ENCODE measurements at regions not wholly inside any gene's neighbourhood (a gene's known extent, or its start where the extent isn't known, plus 50 kb on each side); places are given as distances from the start of the nearest gene placed in this dataset.

DNA sequence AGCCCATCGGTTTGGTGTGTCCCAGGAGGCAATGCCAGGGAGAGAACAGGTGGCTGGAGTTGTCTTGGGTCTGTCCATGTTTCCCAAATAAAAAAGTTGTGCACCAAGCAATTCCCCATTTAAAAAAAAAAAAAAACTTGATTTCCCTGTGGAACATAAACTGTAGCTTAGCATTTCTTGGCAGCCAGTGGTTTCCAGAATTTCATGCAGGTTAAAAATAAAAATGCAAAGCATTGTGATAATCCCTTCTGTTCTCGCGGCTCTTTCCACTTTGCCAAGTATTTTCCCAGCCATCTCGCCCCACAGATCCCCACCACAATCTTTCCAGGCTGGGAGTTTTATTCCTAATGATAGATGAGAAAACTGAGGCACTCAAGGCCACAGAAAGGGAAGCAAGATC, 51.4 kb upstream of the MSX1 start:
- no peak for FAIRE-seq

DNA sequence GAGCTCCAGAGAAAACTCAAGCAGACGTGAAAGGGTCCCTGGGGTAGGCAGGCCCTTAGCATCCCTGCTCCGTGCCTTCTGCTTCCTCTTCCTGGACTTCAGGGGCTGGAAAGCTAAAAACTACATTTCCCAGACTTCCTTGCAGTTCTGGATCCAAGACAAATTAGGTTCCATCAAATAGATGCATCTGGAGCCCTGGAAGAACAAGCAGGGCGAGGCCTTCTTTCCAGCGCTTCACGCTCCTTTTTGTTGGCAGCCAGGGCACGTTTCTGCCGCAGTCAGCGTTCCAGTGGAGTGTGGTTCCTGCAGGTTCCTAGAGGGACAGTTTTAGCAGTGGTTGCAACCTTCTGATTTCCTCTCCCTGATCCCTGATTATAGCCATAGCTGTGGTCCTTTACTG, 53.6 kb upstream of the MSX1 start:
- FAIRE-seq = no peak

DNA sequence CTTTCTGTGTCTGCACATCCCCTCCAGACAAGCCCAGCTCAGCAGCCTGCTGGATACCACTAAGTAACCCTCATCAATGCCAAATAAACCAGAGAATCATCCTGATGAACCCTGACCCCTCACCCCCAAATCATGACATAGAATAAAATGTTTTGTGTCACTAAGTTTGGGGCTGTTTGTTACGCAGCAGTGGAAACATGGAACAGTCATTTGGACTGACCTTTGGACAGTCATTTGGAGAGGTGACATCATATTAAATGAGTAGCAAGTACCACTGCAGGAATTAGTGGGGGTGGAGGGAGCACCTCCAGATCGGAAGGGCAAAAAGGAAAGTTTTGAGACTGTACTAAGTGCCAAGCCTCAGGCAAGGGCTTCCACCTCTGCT, 55.6 kb upstream of the MSX1 start:
- no peak for FAIRE-seq

DNA sequence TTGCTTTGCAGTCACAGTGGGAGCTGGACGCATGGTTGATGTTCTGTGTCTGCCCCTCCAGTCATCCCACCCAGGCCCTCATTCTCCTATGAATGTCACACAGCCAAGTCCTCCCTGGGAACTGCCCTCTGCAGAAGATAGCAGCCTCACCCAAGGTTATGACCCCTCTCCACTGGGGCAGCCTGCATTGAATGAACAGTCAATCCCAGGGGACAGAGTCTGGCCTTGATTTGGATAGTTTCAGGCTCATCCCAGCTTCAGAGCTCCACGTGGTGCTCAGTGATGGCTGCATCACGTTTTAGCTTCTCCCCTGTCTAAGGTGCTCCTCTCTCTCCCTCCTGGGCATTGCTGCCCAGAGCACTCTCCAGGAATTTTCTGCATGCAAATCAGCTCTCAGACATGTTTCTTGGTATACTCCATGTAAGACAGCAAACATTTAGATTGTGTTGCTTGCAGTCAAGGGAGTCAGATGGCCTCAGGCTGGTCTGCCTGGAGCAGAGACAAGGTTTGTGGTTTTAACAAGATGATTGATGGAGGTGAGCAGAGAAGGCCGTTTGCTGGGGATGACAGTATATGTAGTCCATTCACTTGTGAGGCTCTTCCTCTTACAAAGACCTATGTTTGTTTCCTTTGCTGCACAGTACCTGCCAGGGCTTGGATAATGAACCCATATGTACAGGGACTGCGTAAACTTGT, 56.1 kb upstream of the MSX1 start:
- no peak for FAIRE-seq

DNA sequence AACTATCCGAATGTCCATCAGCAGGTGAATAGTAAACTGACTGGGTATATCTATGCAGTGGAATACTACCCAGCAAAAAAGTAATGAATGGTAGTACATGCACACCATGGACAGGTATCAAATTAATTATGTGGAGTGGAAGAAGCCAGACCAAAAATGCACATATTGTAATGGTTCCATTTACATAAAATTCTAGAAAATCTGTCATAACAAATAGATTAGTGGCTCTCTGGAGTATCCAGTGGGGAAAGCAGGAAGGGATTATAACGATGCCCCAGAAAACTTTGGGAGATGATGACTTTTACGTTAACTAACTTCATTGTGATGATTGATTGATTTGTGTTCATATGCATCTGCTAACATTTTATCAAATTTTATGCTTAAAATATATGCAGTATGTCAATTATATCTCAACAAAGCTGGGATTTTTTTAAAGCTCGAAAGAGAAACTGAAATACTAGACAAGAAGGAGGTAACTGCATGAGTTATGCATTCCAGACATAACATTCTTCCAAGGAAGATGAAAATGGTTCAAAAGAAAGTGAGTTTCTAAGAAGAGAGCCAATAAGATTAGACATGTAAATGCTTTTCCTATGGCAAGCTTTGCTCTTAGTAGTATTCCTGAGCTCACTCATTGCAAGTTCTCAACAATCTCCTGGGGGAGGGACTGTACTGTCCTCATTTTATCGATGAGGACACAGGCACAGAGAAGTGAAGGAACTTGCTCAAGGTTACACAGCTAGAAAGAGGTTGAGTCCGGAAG, 58.6 kb upstream of the MSX1 start:
- FAIRE-seq = no peak

DNA sequence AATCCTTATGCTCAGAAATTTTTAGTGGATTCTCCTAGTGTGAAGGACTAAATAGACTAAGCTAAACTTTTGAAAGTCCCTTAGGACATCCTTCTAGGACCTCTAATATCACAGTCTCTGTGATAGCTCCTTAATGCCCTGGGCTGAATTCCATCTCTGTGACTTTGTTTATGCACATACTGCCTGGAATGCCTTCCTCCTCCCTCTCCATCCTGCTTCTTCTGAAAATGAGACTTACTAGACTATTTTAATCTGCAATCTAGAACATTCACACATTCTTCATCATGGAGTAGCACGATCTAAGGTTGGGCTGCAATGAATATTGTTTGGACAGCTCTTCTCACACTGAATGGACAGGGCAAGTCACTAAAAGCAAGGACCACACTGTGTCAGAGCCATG, 65.0 kb upstream of the MSX1 start:
- no peak for FAIRE-seq

DNA sequence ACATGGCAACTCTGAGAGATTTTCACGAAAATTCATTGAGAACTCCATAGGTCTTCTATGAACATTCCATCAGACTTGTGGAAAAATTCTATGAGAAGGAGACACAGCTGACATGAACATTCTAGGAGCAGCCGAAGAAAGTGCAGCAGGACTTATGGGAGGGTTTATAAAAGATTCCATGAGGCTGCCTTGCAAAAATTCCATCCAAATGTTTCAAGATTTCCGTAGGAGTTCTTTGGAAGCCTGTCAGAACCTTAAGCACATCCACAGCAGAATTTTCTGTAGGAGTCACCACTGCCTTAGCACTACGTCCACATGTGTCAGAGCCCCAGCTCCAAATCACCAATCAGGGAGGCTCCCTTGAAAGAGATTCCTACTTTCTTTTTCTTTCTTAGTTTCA, 67.0 kb upstream of the MSX1 start:
- FAIRE-seq = no peak

DNA sequence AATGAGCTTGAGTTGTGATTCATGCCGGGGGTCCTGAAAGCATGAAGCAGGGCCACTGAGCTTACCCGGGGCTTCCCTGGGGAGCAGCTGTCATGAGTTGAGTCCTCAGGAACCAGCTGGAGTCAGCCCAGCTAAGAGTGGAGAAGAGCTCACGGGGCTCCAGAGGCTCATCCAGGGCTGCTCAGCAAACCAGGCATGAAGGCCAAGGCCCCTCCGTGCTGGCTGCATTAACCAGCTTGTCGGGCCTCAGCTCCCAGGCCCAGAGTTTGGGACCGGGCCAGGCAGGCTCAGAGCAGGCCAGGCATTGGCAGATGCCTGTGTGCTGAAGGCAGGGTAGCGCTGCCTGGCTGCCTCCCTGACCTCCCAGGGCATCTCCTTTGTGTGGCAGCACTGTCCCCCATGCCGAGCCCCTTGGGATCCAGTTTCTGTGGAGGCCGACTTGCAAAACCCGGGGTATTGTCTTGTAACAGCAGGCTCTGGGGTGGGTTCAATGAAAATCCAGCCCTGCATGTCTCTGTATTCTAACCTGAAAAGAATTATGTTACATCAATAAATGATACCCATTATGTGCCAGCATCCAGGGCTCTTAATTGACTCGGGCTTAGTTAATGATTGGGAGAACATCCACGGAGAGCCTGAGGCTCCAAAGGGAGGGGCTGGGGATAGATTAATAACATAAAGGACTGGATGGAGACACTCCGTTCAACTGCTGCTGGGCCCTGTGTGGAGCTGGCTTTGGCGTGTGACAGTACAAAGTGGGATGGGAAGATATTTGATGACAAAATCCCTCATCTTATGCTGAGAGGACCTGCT, 68.0 kb upstream of the MSX1 start:
- FAIRE-seq = no peak

DNA sequence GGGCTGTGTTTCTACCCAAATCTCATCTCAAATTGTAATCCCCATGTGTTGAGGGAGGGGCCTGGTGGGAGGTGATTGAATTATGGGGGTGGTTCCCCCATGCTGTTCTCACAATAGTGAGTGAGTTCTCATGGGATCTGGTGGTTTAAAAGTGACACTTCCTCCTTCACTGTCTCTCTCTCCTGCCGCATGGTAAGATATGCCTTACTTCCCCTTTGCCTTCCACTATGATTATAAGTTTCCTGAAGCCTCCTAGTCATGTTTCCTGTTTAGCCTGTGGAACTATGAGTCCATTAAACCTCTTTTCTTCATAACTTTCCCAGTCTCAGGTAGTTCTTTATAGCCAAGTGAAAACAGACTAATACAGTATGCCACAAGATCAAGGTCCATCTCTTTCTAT, 70.0 kb upstream of the MSX1 start:
- FAIRE-seq = no peak

DNA sequence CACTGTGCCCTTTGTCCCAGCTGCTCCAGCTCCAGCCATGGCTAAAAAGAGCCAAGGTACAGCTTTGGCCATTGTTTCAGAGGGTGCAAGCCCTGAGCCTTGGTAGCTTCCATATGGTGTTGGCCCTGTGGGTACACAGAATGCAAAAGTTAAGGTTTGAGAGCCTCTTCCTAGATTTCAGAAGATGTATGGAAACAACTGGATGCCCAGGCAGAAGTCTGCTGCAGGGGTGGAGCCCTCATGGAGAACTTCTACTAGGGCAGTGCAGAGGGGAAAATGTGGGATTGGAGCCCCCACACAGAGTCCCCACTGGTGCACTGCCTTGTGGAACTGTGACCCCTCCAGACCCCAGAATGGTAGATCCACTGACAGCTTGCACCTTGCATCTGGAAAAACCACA, 70.9 kb upstream of the MSX1 start:
- no peak for FAIRE-seq

DNA sequence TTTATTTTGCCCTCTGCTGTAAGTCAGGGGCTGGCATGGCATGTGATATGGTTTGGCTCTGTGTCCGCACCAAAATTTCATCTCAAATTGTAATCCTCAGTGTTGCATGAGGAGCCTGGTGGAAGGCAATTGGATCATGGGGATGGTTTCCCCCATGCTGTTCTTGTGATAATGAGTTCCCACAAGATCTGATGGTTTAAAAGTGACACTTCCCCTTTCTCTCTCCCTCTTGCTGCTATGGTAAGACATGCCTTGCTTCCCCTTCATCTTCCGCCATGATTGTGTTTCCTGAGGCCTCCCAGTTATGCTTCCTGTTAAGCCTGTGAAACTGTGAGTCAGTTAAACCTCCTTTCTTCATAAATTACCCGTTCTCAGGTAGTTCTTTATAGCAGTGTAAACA, 72.0 kb upstream of the MSX1 start:
- no peak for FAIRE-seq

DNA sequence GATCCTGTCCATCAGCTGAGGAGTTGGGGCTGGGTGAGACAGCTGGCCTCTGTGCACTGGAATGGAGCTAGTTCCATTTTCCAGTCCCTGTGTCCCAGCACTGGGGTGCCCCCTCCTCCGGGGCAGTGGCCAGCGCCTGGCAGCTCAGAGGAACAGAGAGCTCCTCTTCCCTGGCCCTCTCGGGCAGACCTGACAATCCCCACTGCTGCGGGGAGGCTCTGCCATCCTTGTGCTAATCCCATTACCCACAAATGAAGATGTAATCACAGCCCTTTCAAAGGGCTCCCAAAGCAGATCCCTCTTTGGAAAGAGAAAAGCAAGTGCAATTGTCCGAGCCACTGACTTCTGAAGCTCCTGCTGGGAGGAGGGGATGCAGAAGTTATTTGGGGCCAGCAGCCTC, 75.1 kb upstream of the MSX1 start:
- no peak for FAIRE-seq

DNA sequence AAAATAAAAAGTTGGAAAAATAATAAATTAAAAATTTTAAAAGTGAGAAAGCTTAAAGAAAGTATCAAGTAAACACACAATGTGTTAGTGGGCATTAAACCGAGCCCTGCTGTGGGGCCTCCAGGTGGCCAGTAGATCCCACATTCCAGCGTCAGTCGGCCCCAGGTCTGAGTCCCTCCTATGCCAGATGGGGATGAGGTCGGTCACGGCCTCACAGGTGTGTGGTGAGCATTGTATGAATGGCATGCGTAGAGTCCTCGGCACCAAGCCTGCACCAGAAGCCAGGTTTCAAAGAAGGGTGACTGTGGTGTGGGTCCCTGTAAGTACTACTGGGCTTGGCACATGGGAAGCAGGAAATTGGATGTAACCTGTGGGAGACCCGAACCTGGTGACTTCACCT, 75.6 kb upstream of the MSX1 start:
- FAIRE-seq = no peak

DNA sequence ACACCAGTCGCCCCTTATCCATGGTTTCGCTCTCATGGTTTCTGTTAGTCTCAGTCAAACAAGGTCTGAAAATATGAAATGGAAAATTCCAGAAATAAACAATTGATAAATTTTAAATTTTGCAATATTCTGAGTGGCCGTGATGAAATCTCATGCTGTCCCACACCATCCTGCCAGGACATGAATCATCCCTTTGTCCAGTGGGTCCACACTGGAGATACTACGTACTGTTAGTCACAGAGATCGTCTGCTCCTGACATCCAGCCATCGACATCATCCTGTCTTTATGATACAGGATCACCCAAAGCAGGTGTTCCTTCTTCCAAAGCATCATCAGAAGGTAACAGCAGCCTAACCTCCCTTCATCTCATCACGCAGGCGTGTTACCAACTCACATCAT, 76.5 kb upstream of the MSX1 start:
- no peak for FAIRE-seq

DNA sequence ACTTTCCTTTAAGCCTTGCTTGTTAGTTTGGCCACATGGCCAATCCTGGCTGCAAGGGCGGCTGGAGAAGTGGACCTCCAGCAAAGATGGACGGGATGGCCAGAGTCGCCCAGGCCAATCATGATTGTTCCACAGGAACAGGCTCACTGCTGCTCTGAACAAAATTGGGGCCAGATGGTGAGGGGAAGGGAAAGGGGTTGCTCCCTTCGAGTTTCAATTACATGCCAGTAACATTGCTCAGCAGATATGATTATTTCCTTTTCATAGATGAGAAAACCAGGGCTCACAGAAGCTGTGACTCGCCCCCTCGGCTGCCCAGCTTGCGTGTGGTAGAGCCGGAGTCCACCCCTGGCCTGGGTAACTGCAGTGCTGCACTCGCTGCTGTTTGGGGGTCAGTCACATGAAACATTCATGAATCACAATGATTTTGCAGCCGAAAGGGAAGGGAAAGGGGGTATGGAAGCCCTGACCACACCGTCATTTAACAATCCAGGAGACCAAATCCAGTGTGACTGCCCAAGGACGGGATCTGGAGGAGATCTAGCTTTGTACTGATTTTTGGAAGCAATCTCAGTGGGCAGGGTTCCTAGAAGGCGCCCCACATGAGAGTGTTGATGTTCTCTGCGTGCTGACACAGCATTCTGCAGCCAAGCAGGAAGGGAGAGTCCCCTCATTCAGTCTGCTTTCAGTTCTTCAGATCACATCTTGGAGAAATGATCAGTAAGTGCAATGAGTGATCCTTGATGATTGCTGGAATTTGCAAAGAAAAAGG, 77.3 kb upstream of the MSX1 start:
- FAIRE-seq = no peak

DNA sequence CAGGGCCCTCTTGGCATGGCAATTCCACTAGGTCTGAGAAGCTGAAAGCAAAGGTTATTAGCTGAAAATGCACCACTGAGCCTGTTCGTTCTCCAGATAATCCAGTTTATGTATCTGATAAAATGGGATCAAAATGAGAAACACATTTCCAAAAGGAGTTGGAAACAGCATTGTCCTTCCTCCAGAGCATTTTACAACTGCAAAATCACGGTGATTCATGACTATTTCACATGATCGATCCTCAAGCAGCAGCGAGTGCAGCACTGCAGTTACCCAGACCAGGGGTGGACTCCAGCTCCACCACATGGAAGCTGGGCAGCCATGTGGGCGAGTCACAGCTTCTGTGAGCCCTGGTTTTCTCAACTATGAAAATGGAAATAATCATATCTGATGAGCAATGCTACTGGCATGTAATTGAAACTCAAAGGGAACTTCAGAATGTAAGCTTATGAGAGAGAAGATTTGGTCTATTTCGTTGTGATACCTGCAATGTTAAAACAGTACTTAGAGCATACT, 78.7 kb upstream of the MSX1 start:
- no peak for FAIRE-seq

DNA sequence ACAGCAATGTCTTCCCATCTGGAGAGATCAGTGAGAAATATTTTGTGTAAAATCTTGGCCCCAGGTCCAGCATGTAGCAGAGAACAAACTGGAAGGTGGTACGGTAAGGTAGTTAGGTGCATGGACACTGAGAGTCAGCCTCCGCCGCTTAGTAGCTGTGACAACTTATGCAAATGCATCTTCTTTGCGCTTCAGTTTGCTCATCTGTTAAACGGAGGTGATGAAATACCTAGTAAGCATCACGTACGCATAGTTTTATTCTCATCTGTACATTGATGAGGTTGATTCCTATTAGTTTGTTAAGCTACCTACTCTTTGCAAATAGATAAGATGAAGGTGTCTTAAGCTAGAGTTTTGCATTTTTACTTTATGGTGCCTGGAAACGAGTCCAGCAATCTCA, 80.0 kb upstream of the MSX1 start:
- FAIRE-seq = no peak

DNA sequence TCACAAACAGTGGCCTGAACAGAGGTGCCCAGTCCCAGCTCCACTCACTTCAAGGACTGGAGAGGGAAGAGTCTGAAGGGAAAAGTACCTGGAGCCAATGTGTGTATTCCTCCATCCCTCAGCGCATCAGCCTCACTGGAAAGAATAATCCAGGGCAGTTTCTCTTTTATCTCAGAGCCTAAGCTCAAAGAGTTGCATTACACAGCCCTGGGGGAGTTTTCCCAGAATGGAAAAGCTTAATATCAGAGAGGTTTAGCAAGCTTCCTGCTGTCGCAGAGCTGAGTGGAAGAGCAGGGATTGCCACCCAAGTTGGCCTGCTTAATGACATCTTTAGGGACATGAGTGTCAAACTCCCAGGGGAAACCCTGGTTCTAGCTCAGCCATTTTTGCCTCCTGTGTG, 80.4 kb upstream of the MSX1 start:
- FAIRE-seq = no peak

DNA sequence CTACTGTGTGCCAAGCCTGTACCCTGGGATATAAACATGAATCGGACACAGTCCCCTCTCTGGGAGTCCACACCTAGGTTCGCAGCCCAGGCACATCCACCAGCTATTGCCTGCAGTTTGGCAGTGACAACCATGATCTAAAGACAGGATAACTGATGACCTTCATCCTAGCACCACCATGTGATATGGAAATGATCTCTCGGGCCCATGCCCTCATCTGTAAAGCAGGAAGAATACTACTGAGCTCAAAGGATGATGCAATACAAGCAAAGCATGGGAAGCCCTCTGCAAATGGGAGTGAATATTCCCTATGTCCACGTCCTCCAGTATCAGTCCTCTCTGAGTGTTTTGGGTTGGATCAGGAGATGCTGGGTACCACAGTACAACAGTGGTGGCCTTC, 80.9 kb upstream of the MSX1 start:
- FAIRE-seq = no peak

DNA sequence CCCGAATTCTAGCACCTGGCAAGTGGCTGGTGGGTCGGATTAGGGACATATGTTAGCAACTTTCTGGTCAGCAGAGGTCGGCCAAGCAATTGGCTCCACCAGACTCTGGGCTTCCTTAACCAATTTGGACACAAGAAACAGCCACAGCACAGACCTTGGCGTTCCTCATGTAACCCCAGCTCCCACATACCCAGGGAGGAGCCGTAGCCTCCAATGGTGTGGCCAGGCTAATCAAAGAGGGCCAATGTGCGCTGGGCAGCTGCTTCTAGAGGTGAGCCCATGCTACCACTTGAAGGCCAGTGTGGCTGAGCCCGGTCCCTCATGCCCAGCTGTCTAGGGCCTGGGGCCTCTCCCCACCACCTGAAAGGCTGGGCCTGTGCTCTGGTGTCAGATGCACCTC, 82.5 kb upstream of the MSX1 start:
- FAIRE-seq = no peak

DNA sequence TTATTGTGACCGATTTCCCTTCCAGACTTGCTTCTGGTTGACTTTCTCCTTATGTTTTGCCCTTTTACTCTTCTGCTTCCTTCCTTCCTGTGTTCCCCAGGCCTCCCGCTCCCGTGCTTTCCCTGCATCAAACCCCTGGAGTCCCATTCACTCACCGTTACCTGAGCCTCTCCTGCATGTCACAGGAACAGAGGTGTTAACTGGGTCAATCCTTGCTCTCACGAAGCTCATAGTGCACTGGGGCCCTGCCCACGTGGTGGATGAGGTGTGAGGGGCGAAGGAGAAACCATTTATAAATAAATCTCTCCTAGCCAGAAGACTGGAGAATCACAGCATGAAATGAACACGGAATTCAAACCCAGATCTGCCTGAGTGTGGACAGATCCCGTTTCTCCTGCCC, 83.1 kb upstream of the MSX1 start:
- no peak for FAIRE-seq

DNA sequence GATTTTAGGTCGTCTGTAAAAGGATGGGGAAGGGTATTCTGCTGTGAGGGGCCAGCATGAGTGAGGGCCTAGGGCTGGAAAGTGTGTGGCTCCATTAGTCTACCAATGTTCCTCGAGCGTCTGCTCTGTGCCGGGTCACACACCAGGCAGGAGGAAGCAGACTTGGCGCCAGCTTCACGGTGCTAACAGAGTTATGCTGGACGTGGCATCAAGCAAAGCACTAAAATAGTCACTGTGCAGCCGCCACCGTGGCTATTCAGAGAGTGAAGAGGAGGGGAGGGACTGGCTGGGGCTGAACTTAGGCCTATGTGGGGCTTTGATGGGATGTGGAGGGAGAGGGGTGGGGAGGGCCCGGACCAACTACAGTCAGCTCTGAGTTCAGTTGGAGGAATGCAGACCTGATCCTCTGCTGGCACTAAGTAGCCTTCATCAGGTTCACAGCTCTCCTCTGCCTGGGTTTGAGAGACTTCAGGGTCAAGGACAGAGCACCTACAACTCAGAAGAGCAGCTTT, 83.9 kb upstream of the MSX1 start:
- no peak for FAIRE-seq

DNA sequence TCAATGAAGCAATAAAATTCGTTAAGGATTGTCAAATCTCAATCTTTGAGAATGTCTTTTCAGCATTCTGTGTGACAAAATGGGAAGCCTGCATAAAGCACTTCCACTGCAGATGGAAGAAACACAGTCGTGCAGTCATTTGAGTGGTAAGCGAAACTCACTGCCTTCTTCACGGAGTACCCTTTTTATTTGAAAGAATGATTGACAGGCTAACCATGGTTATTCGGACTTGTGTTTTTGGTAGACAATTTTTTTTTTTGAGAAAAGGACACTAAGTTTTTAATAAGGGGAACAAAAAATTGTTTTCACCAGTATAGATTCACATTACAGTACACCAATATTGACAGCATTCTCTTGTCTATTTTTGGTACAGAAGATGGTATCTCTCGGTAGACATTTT, 86.9 kb upstream of the MSX1 start:
- no peak for FAIRE-seq
